HepG2 (cell line): ENCODE measurements at regions not wholly inside any gene's neighbourhood (a gene's known extent, or its start where the extent isn't known, plus 50 kb on each side); places are given as distances from the start of the nearest gene placed in this dataset.

ENCODE experiments used
- ATF6 ChIP-seq: sonication (generic); formaldehyde crosslinking; conservative IDR thresholded peaks from 2 replicates; pipeline ENCODE4 v1.4.0; 2020; ENCODE audit warnings: missing genetic modification reagents
- CEBPB ChIP-seq: IDR thresholded peaks from 2 replicates; pipeline ENCODE4 v1.6.1; 2011; ENCODE audit warnings: low read depth, low read length, improper control_type of control experiment, borderline replicate concordance
- CREM ChIP-seq, 2 experiments: sonication (generic) in 1 of 2; formaldehyde crosslinking in 1 of 2; IDR thresholded peaks; 2 replicates each; pipeline versions ENCODE4 v1.4.0 to v1.6.1; 2016 to 2020; ENCODE audit warnings: antibody characterized with exemption in 1 of 2, mild to moderate bottlenecking in 1 of 2, missing genetic modification reagents in 1 of 2
- E2F1 ChIP-seq: sonication (generic); formaldehyde crosslinking; IDR thresholded peaks from 2 replicates; pipeline ENCODE4 v1.5.0; 2020; ENCODE audit warnings: missing genetic modification reagents
- FOXA1 ChIP-seq, 2 experiments: fragments of 450-650 bp in 1 of 2; sonication (generic) in 1 of 2; formaldehyde crosslinking in 1 of 2; IDR thresholded peaks; 2 replicates each; pipeline versions ENCODE4 v1.4.0 to v1.6.1; 2016 to 2020; ENCODE audit warnings: missing genetic modification reagents in 1 of 2
- MYNN ChIP-seq: sonication (generic); formaldehyde crosslinking; IDR thresholded peaks from 2 replicates; pipeline ENCODE4 v1.4.0; 2020; ENCODE audit warnings: mild to moderate bottlenecking, low read depth, missing genetic modification reagents
- RAD51 ChIP-seq: fragments of 450-650 bp; IDR thresholded peaks from 2 replicates; pipeline ENCODE4 v1.6.1; 2016; ENCODE audit warnings: borderline replicate concordance
- RARA ChIP-seq: IDR thresholded peaks from 2 replicates; pipeline ENCODE4 v1.6.1; 2016; ENCODE audit warnings: missing genetic modification reagents, missing compliant biosample characterization
- SPEN ChIP-seq: sonication (generic); formaldehyde crosslinking; IDR thresholded peaks from 2 replicates; pipeline ENCODE4 v1.5.1; 2020; ENCODE audit warnings: low read depth, mild to moderate bottlenecking, missing genetic modification reagents
- ZFP37 ChIP-seq: sonication (generic); formaldehyde crosslinking; IDR thresholded peaks from 2 replicates; pipeline ENCODE4 v1.4.0; 2020; ENCODE audit warnings: missing genetic modification reagents, borderline replicate concordance
- ZNF274 ChIP-seq: sonication (generic); formaldehyde crosslinking; IDR thresholded peaks from 2 replicates; pipeline ENCODE4 v1.5.1; 2020; ENCODE audit warnings: mild to moderate bottlenecking, missing genetic modification reagents
- TF ChIP-seq, protein P1 (sequence below): sonication (generic); formaldehyde crosslinking; IDR thresholded peaks from 2 replicates; pipeline ENCODE4 v1.5.0; 2020; ENCODE audit warnings: mild to moderate bottlenecking, missing genetic modification reagents, moderate library complexity

DNA sequence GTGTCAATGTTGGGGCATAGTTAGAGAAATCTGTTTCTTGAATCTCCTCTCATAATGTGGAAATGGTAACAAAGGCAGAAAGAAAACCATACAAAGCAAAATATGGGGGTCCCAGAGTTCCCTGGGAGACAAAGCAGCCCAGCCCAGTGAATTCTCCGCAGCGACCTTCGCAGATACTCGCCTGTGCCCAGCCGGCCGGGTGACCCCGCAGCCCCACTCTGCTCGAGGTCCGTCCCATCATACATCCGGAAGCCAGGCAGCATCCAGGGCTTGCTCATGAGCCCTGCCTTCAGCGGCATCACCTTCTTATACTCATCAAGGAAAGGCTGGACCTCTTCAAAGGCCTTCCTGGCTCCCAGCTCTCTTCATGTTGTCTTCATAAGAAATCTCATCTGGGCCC, 774.8 kb upstream of the ID2 start:
- TF ChIP-seq, protein P1, sequence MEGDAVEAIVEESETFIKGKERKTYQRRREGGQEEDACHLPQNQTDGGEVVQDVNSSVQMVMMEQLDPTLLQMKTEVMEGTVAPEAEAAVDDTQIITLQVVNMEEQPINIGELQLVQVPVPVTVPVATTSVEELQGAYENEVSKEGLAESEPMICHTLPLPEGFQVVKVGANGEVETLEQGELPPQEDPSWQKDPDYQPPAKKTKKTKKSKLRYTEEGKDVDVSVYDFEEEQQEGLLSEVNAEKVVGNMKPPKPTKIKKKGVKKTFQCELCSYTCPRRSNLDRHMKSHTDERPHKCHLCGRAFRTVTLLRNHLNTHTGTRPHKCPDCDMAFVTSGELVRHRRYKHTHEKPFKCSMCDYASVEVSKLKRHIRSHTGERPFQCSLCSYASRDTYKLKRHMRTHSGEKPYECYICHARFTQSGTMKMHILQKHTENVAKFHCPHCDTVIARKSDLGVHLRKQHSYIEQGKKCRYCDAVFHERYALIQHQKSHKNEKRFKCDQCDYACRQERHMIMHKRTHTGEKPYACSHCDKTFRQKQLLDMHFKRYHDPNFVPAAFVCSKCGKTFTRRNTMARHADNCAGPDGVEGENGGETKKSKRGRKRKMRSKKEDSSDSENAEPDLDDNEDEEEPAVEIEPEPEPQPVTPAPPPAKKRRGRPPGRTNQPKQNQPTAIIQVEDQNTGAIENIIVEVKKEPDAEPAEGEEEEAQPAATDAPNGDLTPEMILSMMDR (CRISPR knock-in tag), result no peak
- TF ChIP-seq MYNN, result no peak
- no peak for TF ChIP-seq E2F1 (CRISPR knock-in tag)
- no peak for TF ChIP-seq ATF6 (CRISPR knock-in tag)
- TF ChIP-seq FOXA1 (IDR thresholded peaks at IDR 0.05), result no peak
- no peak for TF ChIP-seq FOXA1 (CRISPR knock-in tag; IDR thresholded peaks at IDR 0.05)
- TF ChIP-seq CEBPB, result no peak
- TF ChIP-seq RARA, result no peak
- TF ChIP-seq CREM (IDR thresholded peaks at IDR 0.05), result no peak
- TF ChIP-seq CREM (CRISPR knock-in tag; IDR thresholded peaks at IDR 0.05), result no peak
- no peak for TF ChIP-seq RAD51
- TF ChIP-seq ZNF274, result no peak
- no peak for TF ChIP-seq SPEN (CRISPR knock-in tag)
- TF ChIP-seq ZFP37 (CRISPR knock-in tag), result no peak
